ENCODE measurements at regions not wholly inside any gene's neighbourhood (a gene's known extent, or its start where the extent isn't known, plus 50 kb on each side); places are given as distances from the start of the nearest gene placed in this dataset.
"Not testable (repeated sequence)": the region's sequence is repeated elsewhere in the genome, so short reads cannot be mapped to it uniquely, and the experiment has no call there.

- Histone ChIP-seq H3K4me3 (ENCODE audit: low read depth, low read length) (no peak overlapping the region), H3K27ac (no peak overlapping the region), H3K36me3 (no peaks in the 10 kb centered on the region), H3K9me3 (ENCODE audit: severe bottlenecking) (no peaks in the 10 kb centered on the region), H3K27me3 (ENCODE audit: insufficient read depth, low read depth, severe bottlenecking) (no peaks in the 10 kb centered on the region)
- DNase-seq = no peak
- no peak for TF ChIP-seq CTCF (IDR thresholded peaks at IDR 0.05; ENCODE audit: low read depth, low read length)
These were observed 319.3 kb upstream of the BRINP1 start for GRCh38 chr9:119688547-119688946.

- peak; percentile 94 for DNase-seq
- H3K4me3 ChIP-seq (ENCODE audit: low read depth, low read length) = peak overlapping the region; percentile 28
- no peak for TF ChIP-seq CTCF (IDR thresholded peaks at IDR 0.05; ENCODE audit: low read depth, low read length)
- no peaks in the 10 kb centered on the region for H3K36me3 ChIP-seq
- no peaks in the 10 kb centered on the region for H3K9me3 ChIP-seq (ENCODE audit: severe bottlenecking)
- H3K27ac ChIP-seq = peak overlapping the region; percentile 89
- H3K27me3 ChIP-seq (ENCODE audit: insufficient read depth, low read depth, severe bottlenecking) = no peaks in the 10 kb centered on the region
These were observed 308.7 kb upstream of the BRINP1 start for GRCh38 chr9:119677811-119678505.

- H3K4me3 ChIP-seq (ENCODE audit: low read depth, low read length) = no peak overlapping the region
- H3K9me3 ChIP-seq (ENCODE audit: severe bottlenecking) = no peaks in the 10 kb centered on the region
- no peak for TF ChIP-seq CTCF (IDR thresholded peaks at IDR 0.05; ENCODE audit: low read depth, low read length)
- H3K27me3 ChIP-seq (ENCODE audit: insufficient read depth, low read depth, severe bottlenecking) = no peaks in the 10 kb centered on the region
- no peak for DNase-seq
- H3K36me3 ChIP-seq = no peaks in the 10 kb centered on the region
- H3K27ac ChIP-seq = peak overlapping the region; percentile 89
These were observed 306.7 kb upstream of the BRINP1 start for GRCh38 chr9:119675951-119676350.

- H3K36me3 ChIP-seq; H3K27me3 ChIP-seq (ENCODE audit: insufficient read depth, low read depth, severe bottlenecking); H3K4me3 ChIP-seq (ENCODE audit: low read depth, low read length); H3K9me3 ChIP-seq (ENCODE audit: severe bottlenecking): not testable (repeated sequence)
- peak overlapping the region; percentile 93 for H3K27ac ChIP-seq
- DNase-seq = peak; percentile 90
These were observed 303.5 kb upstream of the BRINP1 start for GRCh38 chr9:119672763-119673162.

- Histone ChIP-seq H3K9me3 (ENCODE audit: severe bottlenecking) (no peaks in the 10 kb centered on the region), H3K27ac (no peak overlapping the region), H3K36me3 (no peaks in the 10 kb centered on the region), H3K4me3 (ENCODE audit: low read depth, low read length) (no peak overlapping the region), H3K27me3 (ENCODE audit: insufficient read depth, low read depth, severe bottlenecking) (no peaks in the 10 kb centered on the region)
- TF ChIP-seq CTCF (IDR thresholded peaks at IDR 0.05; ENCODE audit: low read depth, low read length) = no peak
- no peak for DNase-seq
These were observed 298.7 kb upstream of the BRINP1 start for GRCh38 chr9:119667916-119668315.

- DNase-seq = peak; percentile 51
- peak overlapping the region; percentile 53 for H3K27ac ChIP-seq
These were observed 297.9 kb upstream of the BRINP1 start for GRCh38 chr9:119667163-119667562.

More at GRCh38 chr9:119667163-119667562, 297.9 kb upstream of the BRINP1 start:
- no peaks in the 10 kb centered on the region for H3K27me3 ChIP-seq (ENCODE audit: insufficient read depth, low read depth, severe bottlenecking)
- no peaks in the 10 kb centered on the region for H3K36me3 ChIP-seq
- H3K9me3 ChIP-seq (ENCODE audit: severe bottlenecking) = no peaks in the 10 kb centered on the region
- TF ChIP-seq CTCF (IDR thresholded peaks at IDR 0.05; ENCODE audit: low read depth, low read length) = 0 out of 2 replicates have a peak, but pooled peaks have one; percentile 21
- H3K4me3 ChIP-seq (ENCODE audit: low read depth, low read length) = no peak overlapping the region
